HEK293 (cell line): ENCODE measurements at regions not wholly inside any gene's neighbourhood (a gene's known extent, or its start where the extent isn't known, plus 50 kb on each side); places are given as distances from the start of the nearest gene placed in this dataset.

Experiments
- ELK4 ChIP-seq: IDR thresholded peaks from 2 replicates; pipeline ENCODE4 v1.6.1; 2011; ENCODE audit warnings: mild to moderate bottlenecking, low read depth, low read length, borderline replicate concordance
- MEIS1 ChIP-seq: sonication (generic); formaldehyde crosslinking; IDR thresholded peaks from 2 replicates; pipeline ENCODE4 v1.8.1; 2022; ENCODE audit warnings: missing genetic modification reagents, mild to moderate bottlenecking, borderline replicate concordance
- TRIM28 ChIP-seq: IDR thresholded peaks from 2 replicates; pipeline ENCODE4 v1.6.1; 2011; ENCODE audit warnings: low read length, control low read depth, borderline replicate concordance
- ZBTB11 ChIP-seq: fragments of 450-650 bp; formaldehyde crosslinking; conservative IDR thresholded peaks from 2 replicates; pipeline ENCODE4 v1.5.1; 2016; ENCODE audit warnings: low read depth, missing biosample characterization, missing genetic modification characterization
- ZNF133 ChIP-seq: fragments of 450-650 bp; formaldehyde crosslinking; IDR thresholded peaks from 2 replicates; pipeline ENCODE4 v1.5.1; 2016; ENCODE audit warnings: missing biosample characterization, missing genetic modification characterization
- ZNF221 ChIP-seq: fragments of 450-650 bp; formaldehyde crosslinking; IDR thresholded peaks from 2 replicates; pipeline ENCODE4 v1.5.1; 2017; ENCODE audit warnings: missing biosample characterization, missing genetic modification characterization, borderline replicate concordance
- ZNF529 ChIP-seq: fragments of 450-650 bp; formaldehyde crosslinking; IDR thresholded peaks from 2 replicates; pipeline ENCODE4 v1.5.1; 2017; ENCODE audit warnings: missing genetic modification characterization, missing biosample characterization; ENCODE audit not compliant: insufficient replicate concordance
- ZNF530 ChIP-seq: fragments of 450-650 bp; formaldehyde crosslinking; IDR thresholded peaks from 2 replicates; pipeline ENCODE4 v1.5.1; 2016; ENCODE audit warnings: low read depth, missing biosample characterization, missing genetic modification characterization
- ZNF670 ChIP-seq: fragments of 450-650 bp; formaldehyde crosslinking; IDR thresholded peaks from 2 replicates; pipeline ENCODE4 v1.5.1; 2016; ENCODE audit warnings: missing biosample characterization, missing genetic modification characterization, low read depth
- TF ChIP-seq, protein P1 (sequence below): fragments of 450-650 bp; formaldehyde crosslinking; IDR thresholded peaks from 2 replicates; pipeline ENCODE4 v1.5.1; 2016; ENCODE audit warnings: missing biosample characterization, missing genetic modification characterization
- TF ChIP-seq, protein P2 (sequence below): sonication (generic); formaldehyde crosslinking; IDR thresholded peaks from 2 replicates; pipeline ENCODE4 v1.8.1; 2022; ENCODE audit warnings: mild to moderate bottlenecking, moderate library complexity, missing genetic modification reagents
- TF ChIP-seq, protein P3 (sequence below): fragments of 450-650 bp; formaldehyde crosslinking; IDR thresholded peaks from 2 replicates; pipeline ENCODE4 v1.5.1; 2017; ENCODE audit warnings: missing biosample characterization, missing genetic modification characterization

- no peak for TF ChIP-seq ZBTB11 (tag by site-specific recombination)
- TF ChIP-seq, protein P1, sequence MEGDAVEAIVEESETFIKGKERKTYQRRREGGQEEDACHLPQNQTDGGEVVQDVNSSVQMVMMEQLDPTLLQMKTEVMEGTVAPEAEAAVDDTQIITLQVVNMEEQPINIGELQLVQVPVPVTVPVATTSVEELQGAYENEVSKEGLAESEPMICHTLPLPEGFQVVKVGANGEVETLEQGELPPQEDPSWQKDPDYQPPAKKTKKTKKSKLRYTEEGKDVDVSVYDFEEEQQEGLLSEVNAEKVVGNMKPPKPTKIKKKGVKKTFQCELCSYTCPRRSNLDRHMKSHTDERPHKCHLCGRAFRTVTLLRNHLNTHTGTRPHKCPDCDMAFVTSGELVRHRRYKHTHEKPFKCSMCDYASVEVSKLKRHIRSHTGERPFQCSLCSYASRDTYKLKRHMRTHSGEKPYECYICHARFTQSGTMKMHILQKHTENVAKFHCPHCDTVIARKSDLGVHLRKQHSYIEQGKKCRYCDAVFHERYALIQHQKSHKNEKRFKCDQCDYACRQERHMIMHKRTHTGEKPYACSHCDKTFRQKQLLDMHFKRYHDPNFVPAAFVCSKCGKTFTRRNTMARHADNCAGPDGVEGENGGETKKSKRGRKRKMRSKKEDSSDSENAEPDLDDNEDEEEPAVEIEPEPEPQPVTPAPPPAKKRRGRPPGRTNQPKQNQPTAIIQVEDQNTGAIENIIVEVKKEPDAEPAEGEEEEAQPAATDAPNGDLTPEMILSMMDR (tag by site-specific recombination): no peak
- no peak for TF ChIP-seq ZNF670 (tag by site-specific recombination)
- TF ChIP-seq ZNF221 (tag by site-specific recombination): no peak
- TF ChIP-seq, protein P2, sequence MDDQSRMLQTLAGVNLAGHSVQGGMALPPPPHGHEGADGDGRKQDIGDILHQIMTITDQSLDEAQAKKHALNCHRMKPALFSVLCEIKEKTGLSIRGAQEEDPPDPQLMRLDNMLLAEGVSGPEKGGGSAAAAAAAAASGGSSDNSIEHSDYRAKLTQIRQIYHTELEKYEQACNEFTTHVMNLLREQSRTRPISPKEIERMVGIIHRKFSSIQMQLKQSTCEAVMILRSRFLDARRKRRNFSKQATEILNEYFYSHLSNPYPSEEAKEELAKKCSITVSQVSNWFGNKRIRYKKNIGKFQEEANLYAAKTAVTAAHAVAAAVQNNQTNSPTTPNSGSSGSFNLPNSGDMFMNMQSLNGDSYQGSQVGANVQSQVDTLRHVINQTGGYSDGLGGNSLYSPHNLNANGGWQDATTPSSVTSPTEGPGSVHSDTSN (CRISPR knock-in tag): no peak
- TF ChIP-seq TRIM28: no peak
- TF ChIP-seq, protein P3, sequence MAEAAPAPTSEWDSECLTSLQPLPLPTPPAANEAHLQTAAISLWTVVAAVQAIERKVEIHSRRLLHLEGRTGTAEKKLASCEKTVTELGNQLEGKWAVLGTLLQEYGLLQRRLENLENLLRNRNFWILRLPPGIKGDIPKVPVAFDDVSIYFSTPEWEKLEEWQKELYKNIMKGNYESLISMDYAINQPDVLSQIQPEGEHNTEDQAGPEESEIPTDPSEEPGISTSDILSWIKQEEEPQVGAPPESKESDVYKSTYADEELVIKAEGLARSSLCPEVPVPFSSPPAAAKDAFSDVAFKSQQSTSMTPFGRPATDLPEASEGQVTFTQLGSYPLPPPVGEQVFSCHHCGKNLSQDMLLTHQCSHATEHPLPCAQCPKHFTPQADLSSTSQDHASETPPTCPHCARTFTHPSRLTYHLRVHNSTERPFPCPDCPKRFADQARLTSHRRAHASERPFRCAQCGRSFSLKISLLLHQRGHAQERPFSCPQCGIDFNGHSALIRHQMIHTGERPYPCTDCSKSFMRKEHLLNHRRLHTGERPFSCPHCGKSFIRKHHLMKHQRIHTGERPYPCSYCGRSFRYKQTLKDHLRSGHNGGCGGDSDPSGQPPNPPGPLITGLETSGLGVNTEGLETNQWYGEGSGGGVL (tag by site-specific recombination): no peak
- TF ChIP-seq ELK4: no peak
- TF ChIP-seq ZNF529: no peak
- TF ChIP-seq ZNF530: no peak
- no peak for TF ChIP-seq MEIS1
- no peak for TF ChIP-seq ZNF133 (tag by site-specific recombination)
Observed at GRCh38 chr6:113140721-113141120, 716.4 kb upstream of the MARCKS start.
